Endodermal cell (in vitro differentiated cells): ENCODE measurements at regions not wholly inside any gene's neighbourhood (a gene's known extent, or its start where the extent isn't known, plus 50 kb on each side); places are given as distances from the start of the nearest gene placed in this dataset.

Source experiments
- DNase-seq: peaks from one replicate; pipeline ENCODE4 v3.0.0-alpha.2; 2017
- H3K27ac ChIP-seq: 2 replicates; pipeline ENCODE4 v1.5.1; 2013; ENCODE audit warnings: mild to moderate bottlenecking, low read depth, low read length, moderate library complexity
- H3K27me3 ChIP-seq: 2 replicates; pipeline ENCODE4 v1.6.1; 2013; ENCODE audit warnings: mild to moderate bottlenecking, low read length, moderate library complexity; ENCODE audit not compliant: insufficient read depth, control insufficient read depth, poor library complexity, severe bottlenecking
- H3K36me3 ChIP-seq: 2 replicates; pipeline ENCODE4 v1.7.0; 2013; ENCODE audit warnings: mild to moderate bottlenecking, low read length, moderate library complexity; ENCODE audit not compliant: control insufficient read depth, insufficient read depth
- H3K4me1 ChIP-seq: one replicate; pipeline ENCODE4 v1.7.0; 2013; ENCODE audit warnings: low read length; ENCODE audit not compliant: control insufficient read depth, insufficient read depth
- H3K4me3 ChIP-seq: 2 replicates; pipeline ENCODE4 v1.5.1; 2013; ENCODE audit warnings: mild to moderate bottlenecking, low read length, moderate library complexity
- H3K9ac ChIP-seq: 2 replicates; pipeline ENCODE4 v1.6.1; 2013; ENCODE audit warnings: mild to moderate bottlenecking, low read length, moderate library complexity; ENCODE audit not compliant: poor library complexity, severe bottlenecking; ENCODE audit errors: extremely low read depth
- H3K9me3 ChIP-seq: 2 replicates; pipeline ENCODE4 v1.6.1; 2013; ENCODE audit warnings: mild to moderate bottlenecking, low read length, moderate library complexity; ENCODE audit not compliant: control insufficient read depth
- H3K27ac Mint-ChIP-seq: 2 replicates; pipeline ENCODE4 v1.8.0; 2020; ENCODE audit warnings: mixed read lengths
- H3K27me3 Mint-ChIP-seq: 2 replicates; pipeline ENCODE4 v1.8.0; 2021; ENCODE audit warnings: mild to moderate bottlenecking, mixed read lengths; ENCODE audit not compliant: insufficient read depth
- H3K36me3 Mint-ChIP-seq: 2 replicates; pipeline ENCODE4 v1.8.0; 2020; ENCODE audit warnings: low read depth, mixed read lengths
- H3K4me1 Mint-ChIP-seq: 2 replicates; pipeline ENCODE4 v1.8.0; 2020; ENCODE audit warnings: mixed read lengths
- H3K4me3 Mint-ChIP-seq: 2 replicates; pipeline ENCODE4 v1.8.0; 2020; ENCODE audit warnings: mild to moderate bottlenecking, moderate library complexity, mixed read lengths
- H3K9me3 Mint-ChIP-seq: 2 replicates; pipeline ENCODE4 v1.8.0; 2020; ENCODE audit warnings: mild to moderate bottlenecking, mixed read lengths
- CTCF ChIP-seq: fragments of 200-600 bp; sonication (generic); conservative IDR thresholded peaks from 2 replicates; pipeline ENCODE4 v1.5.0; 2021; ENCODE audit warnings: antibody characterized with exemption, mild to moderate bottlenecking
- WGBS, 2 experiments: methylation state at CpG; one replicate each; pipeline versions ENCODE4 v1.1.5 to v1.1.7; 2013; ENCODE audit warnings: missing lambda C conversion rate in 2 of 2, mixed read lengths in 1 of 2; ENCODE audit not compliant: insufficient coverage in 1 of 2, insufficient read length in 1 of 2; 5-methylcytosine and 5-hydroxymethylcytosine counted together

DNA sequence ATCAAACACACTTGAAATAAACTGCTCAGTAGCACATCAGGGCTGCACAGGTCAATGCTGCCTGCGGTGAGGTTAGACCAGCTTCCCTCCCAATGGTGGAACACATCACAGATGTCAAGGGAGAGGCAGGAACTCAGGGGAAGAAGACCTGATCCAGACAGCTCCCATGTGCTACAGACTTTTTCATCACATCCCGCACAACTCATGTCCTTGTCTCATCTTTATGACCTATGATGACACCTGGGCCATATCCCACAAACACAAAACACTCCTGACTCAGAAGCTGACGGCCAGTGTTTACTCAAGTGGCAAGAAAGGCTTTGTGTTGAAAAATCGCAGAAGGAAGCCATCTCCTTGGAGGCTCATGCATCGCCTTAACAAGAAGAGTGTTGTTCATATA is 91.6 kb downstream of the HTR5A start:
- 89 to 90% methylated on average over 4 to 5 of the region's 5 CpGs for WGBS, 2 experiments
- Mint-ChIP-seq H3K27ac (no peak overlapping the region), H3K4me3 (no peak overlapping the region), H3K36me3 (no peaks in the 10 kb centered on the region), H3K4me1 (no peaks in the 10 kb centered on the region), H3K27me3 (no peaks in the 10 kb centered on the region), H3K9me3 (peaks cover 15% of the 10 kb centered on the region)
- DNase-seq, result no peak
- Histone ChIP-seq H3K4me3 (no peak overlapping the region), H3K27ac (no peak overlapping the region), H3K4me1 (no peaks in the 10 kb centered on the region), H3K27me3 (no peaks in the 10 kb centered on the region), H3K9ac (no peak overlapping the region), H3K9me3 (peaks cover 7% of the 10 kb centered on the region), H3K36me3 (no peaks in the 10 kb centered on the region)
- TF ChIP-seq CTCF, result no peak

GRCh38 chr7:155162422-155162821 is 92.3 kb downstream of the HTR5A start:
- Mint-ChIP-seq H3K9me3 (peaks cover 15% of the 10 kb centered on the region), H3K27ac (no peak overlapping the region), H3K4me3 (no peak overlapping the region), H3K4me1 (no peaks in the 10 kb centered on the region), H3K27me3 (no peaks in the 10 kb centered on the region), H3K36me3 (no peaks in the 10 kb centered on the region)
- Histone ChIP-seq H3K9ac (no peak overlapping the region), H3K27ac (no peak overlapping the region), H3K4me1 (no peaks in the 10 kb centered on the region), H3K27me3 (no peaks in the 10 kb centered on the region), H3K36me3 (no peaks in the 10 kb centered on the region), H3K4me3 (no peak overlapping the region), H3K9me3 (peaks cover 7% of the 10 kb centered on the region)
- DNase-seq, result no peak
- TF ChIP-seq CTCF, result no peak

GRCh38 chr7:155163696-155164095 is 93.6 kb downstream of the HTR5A start:
- no peak for DNase-seq
- Histone ChIP-seq H3K4me1 (no peaks in the 10 kb centered on the region), H3K27ac (no peak overlapping the region), H3K27me3 (no peaks in the 10 kb centered on the region), H3K36me3 (no peaks in the 10 kb centered on the region), H3K9me3 (peaks cover 1% of the 10 kb centered on the region), H3K9ac (no peak overlapping the region), H3K4me3 (no peak overlapping the region)
- H3K27ac Mint-ChIP-seq, result no peak overlapping the region
- WGBS, 2 experiments, result 92 to 98% methylated on average over 6 to 7 of the region's 7 CpGs
- H3K9me3 Mint-ChIP-seq, result peaks cover 8% of the 10 kb centered on the region
- H3K4me3 Mint-ChIP-seq, result no peak overlapping the region
- H3K36me3 Mint-ChIP-seq, result no peaks in the 10 kb centered on the region
- no peaks in the 10 kb centered on the region for H3K4me1 Mint-ChIP-seq
- TF ChIP-seq CTCF, result no peak
- no peaks in the 10 kb centered on the region for H3K27me3 Mint-ChIP-seq
